Activated B cell treated with CpG ODN at 0.5 μM for 24 hours (primary cell): ENCODE measurements at regions not wholly inside any gene's neighbourhood (a gene's known extent, or its start where the extent isn't known, plus 50 kb on each side); places are given as distances from the start of the nearest gene placed in this dataset.

Experiments
- ATAC-seq: fragments of 200-7000 bp; cut with Tn5 transposase; one replicate; pipeline ENCODE4 v1.10.0; 2021; ENCODE audit warnings: low read depth, mild to moderate bottlenecking, moderate library complexity
- CTCF ChIA-PET: fragments of 350-600 bp; sonication (Branson Sonifier 250); formaldehyde crosslinking; loops from one replicate; lab custom pipeline; 2021; ENCODE audit warnings: antibody characterized with exemption; lab: Charles Lee
- POLR2A ChIA-PET: fragments of 350-600 bp; sonication (Branson Sonifier 250); formaldehyde crosslinking; loops from one replicate; lab custom pipeline; 2021; ENCODE audit warnings: antibody characterized with exemption; lab: Charles Lee
- DNase-seq: peaks from one replicate; pipeline ENCODE4 v3.0.0; 2022
- H3K27ac Mint-ChIP-seq: one replicate; pipeline ENCODE4 v1.8.0; 2020; ENCODE audit warnings: mixed read lengths
- H3K27me3 Mint-ChIP-seq: one replicate; pipeline ENCODE4 v1.8.0; 2021; ENCODE audit warnings: mixed read lengths
- H3K36me3 Mint-ChIP-seq: one replicate; pipeline ENCODE4 v1.8.0; 2021; ENCODE audit warnings: low read depth, mixed read lengths
- H3K4me1 Mint-ChIP-seq: one replicate; pipeline ENCODE4 v1.8.0; 2021; ENCODE audit warnings: mixed read lengths
- H3K4me3 Mint-ChIP-seq: one replicate; pipeline ENCODE4 v1.8.0; 2020; ENCODE audit warnings: mild to moderate bottlenecking, mixed read lengths
- H3K9me3 Mint-ChIP-seq: one replicate; pipeline ENCODE4 v1.8.0; 2020; ENCODE audit warnings: mixed read lengths
- CTCF ChIP-seq: fragments of 200-600 bp; IDR thresholded peaks from one replicate; pipeline ENCODE4 v1.8.0; 2022; ENCODE audit warnings: antibody characterized with exemption, mild to moderate bottlenecking
- intact Hi-C: fragments of 100-400 bp; cut with micrococcal nuclease; formaldehyde crosslinking; loops from one replicate; pipeline ENCODE4 v1.15.1; 2024

GRCh38 chr1:30040081-30041019, 683.0 kb downstream of the MATN1 start:
- no peak for DNase-seq
- no peak for ATAC-seq
- POLR2A ChIA-PET: no interaction called here
- Mint-ChIP-seq H3K4me3 (no peak overlapping the region), H3K27me3 (peaks cover 4% of the 10 kb centered on the region), H3K36me3 (no peaks in the 10 kb centered on the region), H3K9me3 (peaks cover 2% of the 10 kb centered on the region), H3K4me1 (no peaks in the 10 kb centered on the region), H3K27ac (no peak overlapping the region)
- intact Hi-C loops: no loop called here
- CTCF ChIA-PET: no interaction called here
- no peak for TF ChIP-seq CTCF

DNA sequence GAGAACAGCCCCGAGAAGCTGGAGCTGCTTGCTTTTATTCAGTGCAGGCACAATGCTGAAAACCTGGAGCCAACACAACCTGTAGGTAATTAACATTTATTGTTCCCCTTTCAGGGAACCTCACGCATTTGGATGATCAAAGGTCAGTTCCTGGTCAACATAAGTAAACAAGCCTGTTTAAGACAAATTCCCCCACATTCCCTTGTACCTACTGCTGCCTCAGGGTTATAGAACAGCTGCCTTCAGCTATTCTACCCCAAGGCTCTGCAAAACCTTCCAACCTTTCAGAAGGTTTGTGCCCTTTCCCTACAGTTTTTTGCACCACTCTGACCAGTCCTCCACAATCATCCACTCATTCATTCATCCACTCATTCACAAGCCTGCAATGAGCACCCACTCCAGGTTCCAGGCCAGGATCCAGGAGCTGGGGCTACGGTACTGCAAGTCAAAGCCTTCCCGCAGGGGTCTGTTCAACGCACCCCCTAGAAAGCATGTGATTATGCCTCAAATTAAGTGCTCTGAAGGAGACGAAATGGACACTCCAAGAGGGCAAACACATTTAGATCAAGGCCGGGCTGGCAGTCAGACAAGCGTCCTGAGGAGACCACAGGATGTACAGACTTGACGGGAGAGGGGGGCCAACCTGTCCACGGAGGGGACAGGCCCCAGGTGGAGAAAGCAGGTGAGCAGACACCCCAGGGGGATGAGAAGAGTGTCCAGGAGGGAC, 683.9 kb downstream of the MATN1 start:
- peaks cover 2% of the 10 kb centered on the region for H3K9me3 Mint-ChIP-seq
- intact Hi-C loops: no loop called here
- H3K36me3 Mint-ChIP-seq: no peaks in the 10 kb centered on the region
- ChIA-PET CTCF (no interaction called here), POLR2A (no interaction called here)
- DNase-seq: no peak
- no peaks in the 10 kb centered on the region for H3K4me1 Mint-ChIP-seq
- peaks cover 4% of the 10 kb centered on the region for H3K27me3 Mint-ChIP-seq
- TF ChIP-seq CTCF: no peak
- no peak overlapping the region for H3K4me3 Mint-ChIP-seq
- no peak overlapping the region for H3K27ac Mint-ChIP-seq
- no peak for ATAC-seq

GRCh38 chr1:30038134-30039025, 685.0 kb downstream of the MATN1 start:
- H3K4me1 Mint-ChIP-seq: no peaks in the 10 kb centered on the region
- H3K9me3 Mint-ChIP-seq: peaks cover 1% of the 10 kb centered on the region
- TF ChIP-seq CTCF: no peak
- H3K27ac Mint-ChIP-seq: no peak overlapping the region
- DNase-seq (no peak), ATAC-seq (no peak)
- intact Hi-C loops: no loop called here
- no peaks in the 10 kb centered on the region for H3K36me3 Mint-ChIP-seq
- H3K4me3 Mint-ChIP-seq: no peak overlapping the region
- ChIA-PET POLR2A (no interaction called here), CTCF (no interaction called here)
- peaks cover 4% of the 10 kb centered on the region for H3K27me3 Mint-ChIP-seq

DNA sequence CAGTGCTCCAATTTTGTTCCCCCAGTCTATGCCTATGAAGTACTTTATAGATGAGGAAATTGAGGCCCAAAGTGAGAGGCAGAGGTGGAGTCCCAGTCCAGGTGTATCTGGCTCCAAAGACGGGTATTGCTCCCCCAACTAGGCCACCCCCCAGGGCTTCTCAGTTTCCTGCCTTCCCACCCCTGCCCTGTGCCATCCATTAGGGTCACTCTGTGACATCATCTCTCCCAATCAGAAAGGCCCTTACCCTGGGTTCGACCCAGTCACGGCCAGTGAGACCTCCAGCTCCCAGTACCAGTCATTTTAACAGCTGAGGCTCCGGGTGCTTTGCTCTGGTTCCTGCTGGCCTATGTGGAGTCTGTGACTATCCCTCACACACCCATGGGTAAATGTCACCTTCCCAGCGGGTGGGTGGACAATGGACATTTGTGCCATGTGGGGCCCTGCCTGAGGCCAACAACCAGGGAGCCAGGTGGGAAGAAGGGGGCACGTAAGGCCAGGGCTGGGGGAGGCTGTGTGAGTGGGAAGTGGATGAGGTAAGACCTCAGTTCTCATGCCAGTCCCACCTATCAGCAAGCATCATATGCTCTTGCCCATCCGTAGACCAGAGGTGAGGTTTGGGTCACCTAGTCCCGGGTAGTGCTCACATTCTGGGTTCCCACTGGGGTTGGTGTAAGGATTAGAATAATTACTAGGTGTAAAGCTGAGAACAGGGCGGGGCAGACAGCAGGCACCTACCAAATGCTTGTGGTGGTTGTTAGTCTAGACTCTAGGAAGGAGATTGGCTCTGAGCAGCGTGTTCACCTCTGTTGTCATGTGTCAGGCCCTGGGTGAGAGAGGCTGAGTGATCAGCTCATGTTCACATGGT, 685.9 kb downstream of the MATN1 start:
- ATAC-seq: no peak

More for the DNA sequence above, 685.9 kb downstream of the MATN1 start:
- Mint-ChIP-seq H3K27ac (no peak overlapping the region), H3K9me3 (peaks cover 5% of the 10 kb centered on the region), H3K36me3 (no peaks in the 10 kb centered on the region), H3K27me3 (peaks cover 4% of the 10 kb centered on the region), H3K4me3 (no peak overlapping the region), H3K4me1 (no peaks in the 10 kb centered on the region)
- no peak for DNase-seq
- ChIA-PET CTCF (no interaction called here), POLR2A (no interaction called here)
- TF ChIP-seq CTCF: no peak
- intact Hi-C loops: no loop called here
